ENCODE measurements at regions not wholly inside any gene's neighbourhood (a gene's known extent, or its start where the extent isn't known, plus 50 kb on each side); places are given as distances from the start of the nearest gene placed in this dataset.

DNA sequence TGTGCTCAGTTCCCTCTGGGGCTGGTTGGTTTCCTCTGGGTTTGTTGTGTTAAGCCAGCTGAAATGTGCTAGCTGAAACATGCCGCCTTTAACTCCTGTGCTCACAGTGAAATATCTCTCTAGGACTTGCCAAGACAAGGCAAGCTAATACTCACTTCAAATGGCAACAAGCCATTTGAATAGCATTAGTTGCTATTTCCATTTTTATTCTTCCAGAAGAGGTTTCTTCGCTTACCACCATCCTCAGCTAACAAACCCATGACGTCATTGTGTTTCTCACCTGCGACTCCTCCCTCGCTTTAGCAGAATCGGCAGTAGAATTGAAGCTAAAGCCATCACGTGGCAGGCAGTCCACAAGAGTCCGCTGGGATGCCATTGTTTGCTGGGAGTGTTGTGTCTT, 61.3 kb downstream of the ZNF22 start:
- TF ChIP-seq CTCF (conservative IDR thresholded peaks at IDR 0.05; ENCODE audit: low read depth, low read length) (no peak), EZH2 (IDR thresholded peaks at IDR 0.05; ENCODE audit: low read length, unreplicated experiment) (no peak), EZH2phosphoT487 (IDR thresholded peaks at IDR 0.05; ENCODE audit: borderline replicate concordance, low read length) (no peak)

Measured in PC-3 (cell line).